ENCODE measurements at regions not wholly inside any gene's neighbourhood (a gene's known extent, or its start where the extent isn't known, plus 50 kb on each side); places are given as distances from the start of the nearest gene placed in this dataset.

- Histone ChIP-seq H3K9me3 (no peaks in the 10 kb centered on the region), H3K4me1 (no peaks in the 10 kb centered on the region), H3K27me3 (no peaks in the 10 kb centered on the region), H3K27ac (no peak overlapping the region), H3K36me3 (no peaks in the 10 kb centered on the region), H3K4me3 (no peak overlapping the region)
- intact Hi-C loops (cut with DNase I), result no loop called here
- no peak for ATAC-seq
- TF ChIP-seq CTCF (IDR thresholded peaks at IDR 0.05), result no peak
- no peak for DNase-seq
Observed at GRCh38 chr2:212913640-212914306, 237.6 kb downstream of the IKZF2 start.

GRCh38 chr2:212912445-212913103, 238.8 kb downstream of the IKZF2 start:
- DNase-seq, result no peak
- H3K27me3 ChIP-seq, result no peaks in the 10 kb centered on the region
- no peak overlapping the region for H3K4me3 ChIP-seq
- intact Hi-C loops (cut with DNase I), result no loop called here
- no peak for TF ChIP-seq CTCF (IDR thresholded peaks at IDR 0.05)
- no peaks in the 10 kb centered on the region for H3K9me3 ChIP-seq
- peak; percentile 41 for ATAC-seq
- H3K27ac ChIP-seq, result no peak overlapping the region
- no peaks in the 10 kb centered on the region for H3K4me1 ChIP-seq
- H3K36me3 ChIP-seq, result no peaks in the 10 kb centered on the region

- no peak for TF ChIP-seq CTCF (IDR thresholded peaks at IDR 0.05)
- Histone ChIP-seq H3K9me3 (no peaks in the 10 kb centered on the region), H3K27ac (no peak overlapping the region), H3K4me1 (no peaks in the 10 kb centered on the region), H3K36me3 (no peaks in the 10 kb centered on the region), H3K4me3 (no peak overlapping the region), H3K27me3 (no peaks in the 10 kb centered on the region)
- ATAC-seq (no peak), DNase-seq (no peak)
- intact Hi-C loops (cut with DNase I), result no loop called here
Observed at GRCh38 chr2:212911011-212911410, 240.4 kb downstream of the IKZF2 start.

- Histone ChIP-seq H3K4me3 (no peak overlapping the region), H3K4me1 (no peaks in the 10 kb centered on the region), H3K27ac (no peak overlapping the region), H3K9me3 (no peaks in the 10 kb centered on the region), H3K36me3 (no peaks in the 10 kb centered on the region), H3K27me3 (no peaks in the 10 kb centered on the region)
- intact Hi-C loops (cut with DNase I), result no loop called here
- no peak for TF ChIP-seq CTCF (IDR thresholded peaks at IDR 0.05)
- ATAC-seq (peak; percentile 75), DNase-seq (no peak)
Observed at GRCh38 chr2:212908682-212909435, 242.6 kb downstream of the IKZF2 start.

- no peak for DNase-seq
- no peak for TF ChIP-seq CTCF (IDR thresholded peaks at IDR 0.05)
- no peak overlapping the region for H3K4me3 ChIP-seq
- no peaks in the 10 kb centered on the region for H3K9me3 ChIP-seq
- ATAC-seq, result no peak
- H3K36me3 ChIP-seq, result no peaks in the 10 kb centered on the region
- H3K27ac ChIP-seq, result no peak overlapping the region
- H3K4me1 ChIP-seq, result no peaks in the 10 kb centered on the region
- intact Hi-C loops (cut with DNase I), result no loop called here
- H3K27me3 ChIP-seq, result no peaks in the 10 kb centered on the region
Observed at GRCh38 chr2:212908031-212908430, 243.4 kb downstream of the IKZF2 start.

All from upper lobe of right lung (tissue), 1 donor.